Omental fat pad (tissue), 3 donors: ENCODE measurements at regions not wholly inside any gene's neighbourhood (a gene's known extent, or its start where the extent isn't known, plus 50 kb on each side); places are given as distances from the start of the nearest gene placed in this dataset.

Source experiments
- ATAC-seq: fragments of 150-250 bp; one replicate; pipeline ENCODE4 v1.9.1; 2016; ENCODE audit warnings: mild to moderate bottlenecking, moderate library complexity; ENCODE audit not compliant: low FRiP score
- DNase-seq: peaks from one replicate; pipeline ENCODE4 v3.0.0-alpha.2; 2019; ENCODE audit warnings: low spot score
- TF ChIP-seq, protein P1 (sequence below), 3 donors: fragments of 450-650 bp; IDR thresholded peaks; one replicate each; pipeline ENCODE4 v1.5.1; 2016 to 2017; ENCODE audit warnings: antibody characterized with exemption in 3 of 3, mild to moderate bottlenecking in 3 of 3, moderate library complexity in 2 of 3

DNA sequence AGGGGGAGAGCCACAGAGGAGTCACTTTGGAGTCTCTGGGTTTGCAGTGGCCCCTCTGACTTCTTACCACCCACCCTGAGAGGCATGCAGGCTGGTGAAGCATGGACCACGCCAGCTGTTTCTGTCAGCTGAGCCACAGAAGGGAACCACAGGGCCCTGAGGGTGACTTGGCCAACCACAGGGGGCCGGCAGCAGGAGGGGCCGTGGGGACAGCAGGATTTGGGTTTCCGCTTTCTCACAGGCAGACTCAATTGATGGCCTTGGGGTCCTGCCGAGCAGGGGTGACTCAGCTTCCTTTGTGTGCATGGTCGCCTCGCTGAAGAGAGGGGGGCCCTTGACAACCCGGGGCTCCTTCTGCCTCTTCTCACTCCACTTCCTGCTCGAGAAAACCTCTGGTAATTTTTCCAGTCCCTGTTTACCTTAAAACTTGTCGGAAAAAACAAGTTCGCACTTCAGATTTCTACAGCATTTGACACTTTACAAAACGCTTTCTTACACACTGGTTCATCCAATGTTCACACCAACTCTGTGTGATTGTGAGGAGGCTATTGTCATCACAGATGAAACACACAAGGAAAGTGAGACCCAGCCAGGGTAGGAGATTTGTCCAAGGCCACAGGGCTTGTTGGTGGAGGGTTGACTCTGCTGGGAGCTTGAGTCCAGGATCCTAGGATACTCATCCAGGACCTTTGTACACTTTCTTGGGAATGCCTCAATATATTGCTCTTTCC lies 311.2 kb downstream of the LPIN1 start:
- TF ChIP-seq, protein P1, sequence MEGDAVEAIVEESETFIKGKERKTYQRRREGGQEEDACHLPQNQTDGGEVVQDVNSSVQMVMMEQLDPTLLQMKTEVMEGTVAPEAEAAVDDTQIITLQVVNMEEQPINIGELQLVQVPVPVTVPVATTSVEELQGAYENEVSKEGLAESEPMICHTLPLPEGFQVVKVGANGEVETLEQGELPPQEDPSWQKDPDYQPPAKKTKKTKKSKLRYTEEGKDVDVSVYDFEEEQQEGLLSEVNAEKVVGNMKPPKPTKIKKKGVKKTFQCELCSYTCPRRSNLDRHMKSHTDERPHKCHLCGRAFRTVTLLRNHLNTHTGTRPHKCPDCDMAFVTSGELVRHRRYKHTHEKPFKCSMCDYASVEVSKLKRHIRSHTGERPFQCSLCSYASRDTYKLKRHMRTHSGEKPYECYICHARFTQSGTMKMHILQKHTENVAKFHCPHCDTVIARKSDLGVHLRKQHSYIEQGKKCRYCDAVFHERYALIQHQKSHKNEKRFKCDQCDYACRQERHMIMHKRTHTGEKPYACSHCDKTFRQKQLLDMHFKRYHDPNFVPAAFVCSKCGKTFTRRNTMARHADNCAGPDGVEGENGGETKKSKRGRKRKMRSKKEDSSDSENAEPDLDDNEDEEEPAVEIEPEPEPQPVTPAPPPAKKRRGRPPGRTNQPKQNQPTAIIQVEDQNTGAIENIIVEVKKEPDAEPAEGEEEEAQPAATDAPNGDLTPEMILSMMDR (IDR thresholded peaks at IDR 0.05), result no peak
- ATAC-seq, result no peak
- no peak for DNase-seq

DNA sequence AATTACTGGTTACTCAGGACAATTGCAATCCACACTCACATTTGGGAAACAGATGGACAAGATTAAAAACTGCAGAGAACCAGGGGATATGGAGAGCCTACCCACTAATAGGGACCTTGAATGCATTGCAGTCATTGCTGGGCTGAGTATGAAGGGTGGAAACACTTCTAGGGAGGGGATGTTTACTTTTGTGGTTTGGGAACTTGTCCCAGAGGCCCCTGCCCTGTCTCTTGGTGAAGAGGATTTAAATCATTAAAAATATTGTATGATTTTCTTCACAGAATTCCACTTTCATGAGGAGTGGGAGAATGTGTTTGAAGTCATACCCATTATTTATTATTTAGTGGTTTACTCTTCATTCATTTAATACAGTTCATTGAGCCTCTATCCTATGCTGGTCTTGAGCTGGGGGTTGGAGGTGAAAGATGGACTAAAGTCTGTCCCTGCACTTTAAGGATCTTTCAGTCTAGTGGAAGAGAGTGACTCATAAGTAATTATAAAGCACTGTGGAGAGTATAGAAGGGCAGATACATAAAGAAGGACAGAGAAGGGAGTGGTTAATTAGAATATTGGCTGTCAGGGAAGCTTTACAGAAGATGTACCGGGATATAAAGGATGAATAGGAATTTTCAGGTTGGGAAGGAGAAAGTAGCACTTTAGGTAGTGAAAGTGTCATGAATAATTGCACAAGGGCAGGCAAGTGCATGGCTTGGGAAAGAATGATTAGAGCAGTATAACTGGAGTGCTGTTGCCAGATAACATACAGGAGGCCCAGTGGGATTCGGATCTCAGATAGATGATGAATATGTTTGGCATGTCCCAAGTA lies 313.4 kb downstream of the LPIN1 start:
- TF ChIP-seq, protein P1 (IDR thresholded peaks at IDR 0.05), result no peak
- ATAC-seq, result no peak

DNA sequence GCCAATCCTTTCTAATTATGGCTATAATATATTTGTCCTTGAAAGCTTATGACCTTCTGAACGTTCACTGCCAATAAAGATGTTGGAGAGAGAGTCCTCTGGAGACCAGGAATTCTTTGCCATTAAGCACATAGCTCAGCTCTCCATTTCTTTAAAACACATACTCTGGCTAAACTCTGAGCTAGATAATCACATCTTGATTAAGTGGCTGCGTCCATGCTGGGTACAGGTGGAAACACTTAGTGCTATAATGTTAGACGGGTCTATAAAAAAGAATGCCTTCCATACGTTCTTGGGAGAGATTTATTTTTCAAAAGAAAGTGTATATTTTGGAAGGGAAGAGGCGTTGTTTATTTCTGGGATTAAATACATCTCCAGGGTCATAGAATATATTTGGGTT lies 314.5 kb downstream of the LPIN1 start:
- TF ChIP-seq, protein P1 (IDR thresholded peaks at IDR 0.05), result no peak
- DNase-seq (no peak), ATAC-seq (no peak)

More for the DNA sequence above, 313.4 kb downstream of the LPIN1 start:
- no peak for DNase-seq

DNA sequence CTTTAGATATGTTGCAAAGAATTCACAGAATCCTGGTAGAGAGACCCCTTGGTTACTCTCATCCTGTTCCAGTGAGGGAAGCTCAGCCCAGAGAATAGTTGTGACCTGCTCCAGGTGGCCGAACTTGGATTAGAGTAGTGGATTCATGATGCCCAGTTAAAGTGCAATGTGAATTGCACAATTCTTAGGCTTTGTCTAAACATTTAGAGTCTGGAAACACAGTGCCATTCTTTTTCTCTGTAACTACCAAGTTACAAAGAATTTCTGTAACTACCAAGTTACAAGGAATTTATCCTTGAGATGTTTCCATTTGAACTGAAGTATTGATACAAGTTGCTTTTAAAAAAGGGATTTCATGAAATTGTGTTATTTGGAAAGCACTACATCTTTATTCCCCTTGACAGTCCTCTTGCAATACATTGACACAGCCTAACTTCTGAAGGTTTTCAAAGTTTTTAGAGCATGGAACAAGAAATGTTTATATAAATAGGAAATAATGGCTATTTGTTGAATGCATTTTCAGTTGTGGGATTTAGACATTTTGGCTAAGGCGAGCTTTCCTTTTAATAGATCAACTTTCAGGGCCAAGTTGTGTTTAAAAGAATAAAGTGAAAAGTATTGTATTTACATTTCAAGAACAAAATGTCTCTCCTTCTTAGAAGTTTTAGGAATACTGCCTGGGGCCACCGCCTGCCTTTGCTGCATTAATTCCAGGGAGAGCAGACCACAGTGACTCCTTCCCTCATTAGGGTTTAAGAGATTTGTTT lies 315.0 kb downstream of the LPIN1 start:
- no peak for ATAC-seq
- no peak for DNase-seq
- TF ChIP-seq, protein P1 (IDR thresholded peaks at IDR 0.05), result no peak

DNA sequence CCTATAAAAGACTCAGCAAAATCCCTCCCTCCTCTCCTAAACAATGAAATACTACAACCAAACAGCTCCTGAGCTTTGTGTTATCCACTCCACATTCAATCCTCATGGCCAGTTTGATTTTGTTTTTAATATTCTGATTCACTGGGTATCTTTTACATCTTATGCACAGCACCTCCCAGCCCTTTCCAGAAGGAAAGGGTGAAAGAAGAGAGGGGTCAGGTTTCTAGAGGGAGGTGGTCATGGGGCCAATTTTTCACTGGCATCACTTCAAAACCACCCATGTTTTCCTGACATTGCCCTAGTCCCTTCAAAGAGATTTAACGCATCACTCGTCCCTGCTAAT lies 315.6 kb downstream of the LPIN1 start:
- ATAC-seq, result no peak
- no peak for DNase-seq
- TF ChIP-seq, protein P1 (IDR thresholded peaks at IDR 0.05), result no peak

DNA sequence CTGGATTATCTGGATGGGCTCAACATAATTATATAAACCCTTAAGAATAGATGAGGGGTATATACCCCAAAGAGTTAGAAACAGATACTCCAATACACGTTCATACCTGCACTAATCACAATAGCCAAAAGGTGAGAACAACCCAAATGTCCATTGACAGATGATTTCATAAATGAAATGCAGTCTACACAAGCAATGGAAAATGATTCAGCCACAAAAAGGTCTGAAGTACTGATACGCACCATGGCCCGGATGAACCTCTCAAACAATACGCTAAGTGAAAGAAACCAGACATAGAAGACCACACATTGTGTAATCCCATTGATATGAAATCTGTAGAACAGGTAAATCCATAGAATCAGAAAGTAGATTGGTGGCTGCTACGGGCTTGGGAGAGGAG lies 316.8 kb downstream of the LPIN1 start:
- TF ChIP-seq, protein P1 (IDR thresholded peaks at IDR 0.05), result no peak
- DNase-seq, result no peak
- ATAC-seq, result no peak
